Body of pancreas (tissue), 4 donors: ENCODE measurements at regions not wholly inside any gene's neighbourhood (a gene's known extent, or its start where the extent isn't known, plus 50 kb on each side); places are given as distances from the start of the nearest gene placed in this dataset.

Experiments
- CTCF ChIP-seq, 7 experiments: fragments of 450-650 bp in 4 of 7; fragments of 200-600 bp in 3 of 7; sonication (generic) in 3 of 7; IDR thresholded peaks; one replicate each; pipeline ENCODE4 v1.5.1; 2016 to 2019; ENCODE audit warnings: antibody characterized with exemption in 7 of 7
- POLR2A ChIP-seq, 3 donors: fragments of 450-650 bp; IDR thresholded peaks; one replicate each; pipeline ENCODE4 v1.6.1; 2016; ENCODE audit warnings: antibody characterized with exemption in 3 of 3, mild to moderate bottlenecking in 2 of 3

- TF ChIP-seq CTCF (IDR thresholded peaks at IDR 0.05) (no peak), POLR2A (IDR thresholded peaks at IDR 0.05) (no peak)
These were observed 101.0 kb upstream of the COL8A1 start for GRCh38 chr3:99537416-99537815.
